GM21737 (cell line): ENCODE measurements at regions not wholly inside any gene's neighbourhood (a gene's known extent, or its start where the extent isn't known, plus 50 kb on each side); places are given as distances from the start of the nearest gene placed in this dataset.
"Not testable (repeated sequence)": the region's sequence is repeated elsewhere in the genome, so short reads cannot be mapped to it uniquely, and the experiment has no call there.

ENCODE experiments used
- ATAC-seq: cut with Tn5 transposase; IDR thresholded peaks from one replicate; pipeline ENCODE4 v1.9.1; 2021; ENCODE audit warnings: mild to moderate bottlenecking, moderate library complexity; ENCODE audit not compliant: unreplicated experiment

GRCh38 chr6:102848210-102848609, 1454.7 kb downstream of the GRIK2 start:
- ATAC-seq = no peak

GRCh38 chr6:102841060-102841459, 1447.6 kb downstream of the GRIK2 start:
- no peak for ATAC-seq

GRCh38 chr6:102832021-102832420, 1438.5 kb downstream of the GRIK2 start:
- no peak for ATAC-seq

- ATAC-seq = no peak
Observed at GRCh38 chr6:102820098-102820497, 1426.6 kb downstream of the GRIK2 start.

GRCh38 chr6:102815207-102815606, 1421.7 kb downstream of the GRIK2 start:
- no peak for ATAC-seq

- ATAC-seq = no peak
Observed at GRCh38 chr6:102813489-102814275, 1420.2 kb downstream of the GRIK2 start.

GRCh38 chr6:102812242-102812641, 1418.7 kb downstream of the GRIK2 start:
- ATAC-seq = no peak

GRCh38 chr6:102808944-102809505, 1415.5 kb downstream of the GRIK2 start:
- ATAC-seq = not testable (repeated sequence)

GRCh38 chr6:102799051-102799450, 1405.5 kb downstream of the GRIK2 start:
- no peak for ATAC-seq

GRCh38 chr6:102798636-102799035, 1405.1 kb downstream of the GRIK2 start:
- no peak for ATAC-seq

GRCh38 chr6:102793752-102794151, 1400.2 kb downstream of the GRIK2 start:
- no peak for ATAC-seq

GRCh38 chr6:102774326-102774725, 1380.8 kb downstream of the GRIK2 start:
- no peak for ATAC-seq

- ATAC-seq = no peak
Observed at GRCh38 chr6:102773636-102774035, 1380.1 kb downstream of the GRIK2 start.

- no peak for ATAC-seq
Observed at GRCh38 chr6:102766963-102767362, 1373.5 kb downstream of the GRIK2 start.

GRCh38 chr6:102764317-102764716, 1370.8 kb downstream of the GRIK2 start:
- no peak for ATAC-seq

GRCh38 chr6:102763891-102764290, 1370.4 kb downstream of the GRIK2 start:
- no peak for ATAC-seq

- no peak for ATAC-seq
Observed at GRCh38 chr6:102761872-102762271, 1368.4 kb downstream of the GRIK2 start.

GRCh38 chr6:102759415-102759814, 1365.9 kb downstream of the GRIK2 start:
- ATAC-seq = no peak

- ATAC-seq = not testable (repeated sequence)
Observed at GRCh38 chr6:102758536-102758935, 1365.0 kb downstream of the GRIK2 start.

GRCh38 chr6:102749210-102749971, 1355.9 kb downstream of the GRIK2 start:
- ATAC-seq = no peak

- no peak for ATAC-seq
Observed at GRCh38 chr6:102746941-102747340, 1353.4 kb downstream of the GRIK2 start.
